K562 (cell line): ENCODE measurements at regions not wholly inside any gene's neighbourhood (a gene's known extent, or its start where the extent isn't known, plus 50 kb on each side); places are given as distances from the start of the nearest gene placed in this dataset.

ENCODE experiments used
- BCL6 ChIP-seq: fragments of 250-450 bp; sonication (Bioruptor Pico); IDR thresholded peaks from 2 replicates; pipeline ENCODE4 v1.4.0; 2020
- BRCA1 ChIP-seq, 2 experiments: fragments of 450-650 bp in 1 of 2; sonication (generic) in 1 of 2; formaldehyde crosslinking in 1 of 2; IDR thresholded peaks; 2 replicates each; pipeline versions ENCODE4 v1.5.0 to v1.6.1; 2017 to 2020; ENCODE audit warnings: mild to moderate bottlenecking in 1 of 2, missing genetic modification reagents in 1 of 2
- CREB3 ChIP-seq: fragments of 450-650 bp; conservative IDR thresholded peaks from 2 replicates; pipeline ENCODE4 v1.6.1; 2016; ENCODE audit warnings: missing genetic modification characterization, low read depth, mild to moderate bottlenecking, missing compliant biosample characterization, moderate library complexity
- GTF3C2 ChIP-seq: IDR thresholded peaks from 3 replicates; pipeline ENCODE4 v1.6.1; 2011; ENCODE audit warnings: borderline replicate concordance, mild to moderate bottlenecking, moderate library complexity; ENCODE audit not compliant: insufficient read length; ENCODE audit errors: extremely low read depth
- MAX ChIP-seq: sonication (generic); formaldehyde crosslinking; IDR thresholded peaks from 2 replicates; pipeline ENCODE4 v1.9.0; 2022; ENCODE audit warnings: mild to moderate bottlenecking, missing genetic modification reagents
- MEF2D ChIP-seq: conservative IDR thresholded peaks from 2 replicates; pipeline ENCODE4 v1.6.1; 2016; ENCODE audit warnings: low read depth, missing genetic modification characterization, missing compliant biosample characterization
- NR3C1 ChIP-seq: sonication (generic); formaldehyde crosslinking; IDR thresholded peaks from 2 replicates; pipeline ENCODE4 v1.8.1; 2022; ENCODE audit warnings: missing genetic modification reagents
- RREB1 ChIP-seq: fragments of 250-450 bp; sonication (Bioruptor Pico); IDR thresholded peaks from 2 replicates; pipeline ENCODE4 v1.4.0; 2020
- SETDB1 ChIP-seq: IDR thresholded peaks from one replicate; pipeline ENCODE4 v1.6.1; 2012; ENCODE audit warnings: low read length, control low read depth, inconsistent platforms
- SP1 ChIP-seq: sonication (generic); formaldehyde crosslinking; IDR thresholded peaks from 2 replicates; pipeline ENCODE4 v1.8.1; 2022; ENCODE audit warnings: mild to moderate bottlenecking, missing genetic modification reagents
- TFAP4 ChIP-seq: sonication (generic); formaldehyde crosslinking; IDR thresholded peaks from 2 replicates; pipeline ENCODE4 v1.8.0; 2022; ENCODE audit warnings: missing genetic modification reagents, mild to moderate bottlenecking, moderate library complexity, borderline replicate concordance
- VEZF1 ChIP-seq: fragments of 200-800 bp; sonication (Bioruptor generic); IDR thresholded peaks from 2 replicates; pipeline ENCODE4 v1.6.1; 2017; ENCODE audit warnings: missing genetic modification characterization, missing compliant biosample characterization
- ZNF274 ChIP-seq: IDR thresholded peaks from 2 replicates; pipeline ENCODE4 v1.6.1; 2011; ENCODE audit warnings: low read depth, mild to moderate bottlenecking, low read length, moderate library complexity, borderline replicate concordance

GRCh38 chr11:46210133-46210636, 67.3 kb upstream of the CREB3L1 start (continued):
- TF ChIP-seq SETDB1: no peak
- TF ChIP-seq CREB3 (tag): no peak
- TF ChIP-seq ZNF274: no peak
- TF ChIP-seq MEF2D (tag): 0 out of 2 replicates have a peak, but pooled peaks have one; percentile 12
- no peak for TF ChIP-seq GTF3C2
- peak; percentile 26 for TF ChIP-seq VEZF1 (CRISPR knock-in tag)
- no peak for TF ChIP-seq TFAP4 (CRISPR knock-in tag)
- TF ChIP-seq MAX (CRISPR knock-in tag): no peak
- TF ChIP-seq SP1 (CRISPR knock-in tag): no peak
- no peak for TF ChIP-seq BRCA1 (IDR thresholded peaks at IDR 0.05)
- TF ChIP-seq BRCA1 (CRISPR knock-in tag; IDR thresholded peaks at IDR 0.05): no peak
- TF ChIP-seq RREB1: no peak
- TF ChIP-seq BCL6: no peak
- TF ChIP-seq NR3C1 (CRISPR knock-in tag): no peak
